ENCODE measurements at regions not wholly inside any gene's neighbourhood (a gene's known extent, or its start where the extent isn't known, plus 50 kb on each side); places are given as distances from the start of the nearest gene placed in this dataset.

- TF ChIP-seq CTCF (IDR thresholded peaks at IDR 0.05; ENCODE audit: low read length) = no peak
- TF ChIP-seq EZH2 (optimal IDR thresholded peaks at IDR 0.05; ENCODE audit: low read depth, low read length) = no peak
- no peak for TF ChIP-seq EZH2phosphoT487 (IDR thresholded peaks at IDR 0.05; ENCODE audit: low read length)
These were observed 557.1 kb upstream of the CHAC2 start for GRCh38 chr2:53210538-53210937.
